ENCODE measurements at regions not wholly inside any gene's neighbourhood (a gene's known extent, or its start where the extent isn't known, plus 50 kb on each side); places are given as distances from the start of the nearest gene placed in this dataset.
"Not testable (repeated sequence)": the region's sequence is repeated elsewhere in the genome, so short reads cannot be mapped to it uniquely, and the experiment has no call there.

GRCh38 chr9:30536494-30536893 is 1847.9 kb upstream of the ACO1 start:
- dilution Hi-C loops (cut with MboI; ENCODE audit: extremely low pct_ligation_motif_present, low sequenced_read_pairs) (no loop called here), intact Hi-C loops (cut with micrococcal nuclease) (no loop called here)
- Histone ChIP-seq H3K79me2 (ENCODE audit: control insufficient read depth, insufficient read depth, low read length) (no peaks in the 10 kb centered on the region), H3K9me3 (replicated peaks; ENCODE audit: control insufficient read depth, insufficient read depth, low read length) (no peaks in the 10 kb centered on the region), H3K27ac (ENCODE audit: insufficient read depth, low read depth, low read length) (no peak overlapping the region), H2AFZ (ENCODE audit: low read depth, low read length) (no peak overlapping the region), H3K4me2 (ENCODE audit: insufficient read depth, low read length) (no peak overlapping the region), H3K4me1 (ENCODE audit: control insufficient read depth, extremely low read depth, insufficient read depth, low read length) (no peaks in the 10 kb centered on the region), H3K9ac (replicated peaks; ENCODE audit: extremely low read depth, insufficient read depth, low read length) (no peak overlapping the region), H3K9me1 (replicated peaks; ENCODE audit: control insufficient read depth, extremely low read depth, insufficient read depth, low read length) (no peaks in the 10 kb centered on the region), H4K20me1 (replicated peaks; ENCODE audit: control insufficient read depth, extremely low read depth, insufficient read depth, low read length) (no peaks in the 10 kb centered on the region), H3K27me3 (ENCODE audit: control insufficient read depth in 2 of 2, insufficient read depth in 2 of 2, low read length in 2 of 2) (no peaks in the 10 kb centered on the region), H3K36me3 (ENCODE audit: control insufficient read depth in 2 of 2, extremely low read depth in 1 of 2, insufficient read depth in 2 of 2, low read length in 2 of 2) (no peaks in the 10 kb centered on the region), H3K4me3 (replicated peaks in 1 of 3; ENCODE audit: insufficient read depth in 1 of 3, low read depth in 1 of 3, low read length in 3 of 3) (no peak overlapping the region)
- ChIA-PET CTCF (no interaction called here), POLR2A (no interaction called here)
- BruUV-seq (replicated peaks), result no TSS peak
- FAIRE-seq, result no peak
- no peak for DNase-seq (ENCODE audit: low read depth, low spot score)
- TF ChIP-seq CTCF (IDR thresholded peaks at IDR 0.05; ENCODE audit: extremely low read depth in 1 of 2, insufficient read depth in 1 of 2, low read depth in 1 of 2, low read length in 2 of 2) (no peak), MYC (IDR thresholded peaks at IDR 0.05; ENCODE audit: low read depth, low read length) (no peak), POLR2A (IDR thresholded peaks at IDR 0.05; ENCODE audit: low read depth, low read length) (no peak), FOS (IDR thresholded peaks at IDR 0.05; ENCODE audit: borderline replicate concordance, insufficient read depth, low read length) (no peak), POLR2AphosphoS5 (IDR thresholded peaks at IDR 0.05; ENCODE audit: insufficient read depth, low read depth, low read length) (no peak), JUN (IDR thresholded peaks at IDR 0.05; ENCODE audit: borderline replicate concordance, insufficient read depth, insufficient read length, low read depth) (no peak), MAX (IDR thresholded peaks at IDR 0.05; ENCODE audit: insufficient read depth, insufficient read length) (no peak), GATA2 (IDR thresholded peaks at IDR 0.05; ENCODE audit: insufficient read depth, insufficient read length, low read depth, low read length) (no peak), EZH2 (IDR thresholded peaks at IDR 0.05; ENCODE audit: borderline replicate concordance, low read depth, low read length, severe bottlenecking) (no peak)

- H3K4me2 ChIP-seq (ENCODE audit: insufficient read depth, low read length); H3K4me3 ChIP-seq (replicated peaks in 1 of 3; ENCODE audit: insufficient read depth in 1 of 3, low read depth in 1 of 3, low read length in 3 of 3); H3K79me2 ChIP-seq (ENCODE audit: control insufficient read depth, insufficient read depth, low read length); FAIRE-seq; H3K27ac ChIP-seq (ENCODE audit: insufficient read depth, low read depth, low read length); H4K20me1 ChIP-seq (replicated peaks; ENCODE audit: control insufficient read depth, extremely low read depth, insufficient read depth, low read length); intact Hi-C loops (cut with micrococcal nuclease); H2AFZ ChIP-seq (ENCODE audit: low read depth, low read length); H3K9ac ChIP-seq (replicated peaks; ENCODE audit: extremely low read depth, insufficient read depth, low read length); DNase-seq (ENCODE audit: low read depth, low spot score); H3K27me3 ChIP-seq (ENCODE audit: control insufficient read depth in 2 of 2, insufficient read depth in 2 of 2, low read length in 2 of 2); H3K9me1 ChIP-seq (replicated peaks; ENCODE audit: control insufficient read depth, extremely low read depth, insufficient read depth, low read length); POLR2A ChIA-PET; dilution Hi-C loops (cut with MboI; ENCODE audit: extremely low pct_ligation_motif_present, low sequenced_read_pairs); CTCF ChIA-PET; H3K9me3 ChIP-seq (replicated peaks; ENCODE audit: control insufficient read depth, insufficient read depth, low read length); H3K4me1 ChIP-seq (ENCODE audit: control insufficient read depth, extremely low read depth, insufficient read depth, low read length); H3K36me3 ChIP-seq (ENCODE audit: control insufficient read depth in 2 of 2, extremely low read depth in 1 of 2, insufficient read depth in 2 of 2, low read length in 2 of 2); BruUV-seq (replicated peaks): not testable (repeated sequence)
Observed at GRCh38 chr9:30539696-30540095, 1844.7 kb upstream of the ACO1 start.
